ENCODE measurements at regions not wholly inside any gene's neighbourhood (a gene's known extent, or its start where the extent isn't known, plus 50 kb on each side); places are given as distances from the start of the nearest gene placed in this dataset.

GRCh38 chr14:76599141-76599540 is 162.1 kb upstream of the VASH1 start:
- no peak for DNase-seq
- intact Hi-C loops (cut with DNase I) = no loop called here

GRCh38 chr14:76599559-76600287 is 161.5 kb upstream of the VASH1 start:
- intact Hi-C loops (cut with DNase I) = no loop called here
- DNase-seq = no peak

GRCh38 chr14:76603713-76604112 is 157.6 kb upstream of the VASH1 start:
- no peak for DNase-seq
- intact Hi-C loops (cut with DNase I) = no loop called here

- no peak for DNase-seq
- intact Hi-C loops (cut with DNase I) = no loop called here
Measured at GRCh38 chr14:76607510-76607909, 153.8 kb upstream of the VASH1 start.

GRCh38 chr14:76612654-76613053 is 148.6 kb upstream of the VASH1 start:
- DNase-seq = no peak
- intact Hi-C loops (cut with DNase I) = no loop called here

- no peak for DNase-seq
- intact Hi-C loops (cut with DNase I) = no loop called here
Measured at GRCh38 chr14:76613616-76614015, 147.7 kb upstream of the VASH1 start.

GRCh38 chr14:76615331-76615730 is 145.9 kb upstream of the VASH1 start:
- no peak for DNase-seq
- intact Hi-C loops (cut with DNase I) = no loop called here

- intact Hi-C loops (cut with DNase I) = no loop called here
- no peak for DNase-seq
Measured at GRCh38 chr14:76617440-76617839, 143.8 kb upstream of the VASH1 start.

GRCh38 chr14:76636602-76637001 is 124.7 kb upstream of the VASH1 start:
- no peak for DNase-seq
- intact Hi-C loops (cut with DNase I) = no loop called here

GRCh38 chr14:76638841-76639240 is 122.4 kb upstream of the VASH1 start:
- no peak for DNase-seq
- intact Hi-C loops (cut with DNase I) = no loop called here

GRCh38 chr14:76639606-76640229 is 121.5 kb upstream of the VASH1 start:
- intact Hi-C loops (cut with DNase I) = no loop called here
- DNase-seq = no peak

- intact Hi-C loops (cut with DNase I) = no loop called here
- no peak for DNase-seq
Measured at GRCh38 chr14:76640923-76641395, 120.3 kb upstream of the VASH1 start.

GRCh38 chr14:76641541-76641940 is 119.7 kb upstream of the VASH1 start:
- DNase-seq = no peak
- intact Hi-C loops (cut with DNase I) = no loop called here

- DNase-seq = no peak
- intact Hi-C loops (cut with DNase I) = no loop called here
Measured at GRCh38 chr14:76643887-76644286, 117.4 kb upstream of the VASH1 start.

GRCh38 chr14:76644855-76645518 is 116.3 kb upstream of the VASH1 start:
- intact Hi-C loops (cut with DNase I) = no loop called here
- peak; percentile 31 to 78 (median 61) for DNase-seq

- intact Hi-C loops (cut with DNase I) = no loop called here
- DNase-seq = peak in 21 of 42 donors; percentile 5 to 65 (median 25)
Measured at GRCh38 chr14:76647697-76648298, 113.5 kb upstream of the VASH1 start.

GRCh38 chr14:76651410-76652055 is 109.7 kb upstream of the VASH1 start:
- intact Hi-C loops (cut with DNase I) = no loop called here
- DNase-seq = no peak

- DNase-seq = no peak
- intact Hi-C loops (cut with DNase I) = no loop called here
Measured at GRCh38 chr14:76653875-76654572, 107.2 kb upstream of the VASH1 start.

GRCh38 chr14:76654573-76655108 is 106.6 kb upstream of the VASH1 start:
- no peak for DNase-seq
- intact Hi-C loops (cut with DNase I) = no loop called here
